ENCODE measurements at regions not wholly inside any gene's neighbourhood (a gene's known extent, or its start where the extent isn't known, plus 50 kb on each side); places are given as distances from the start of the nearest gene placed in this dataset.

GRCh38 chr3:102005551-102005950 lies 156.2 kb downstream of the NFKBIZ start:
- POLR2A ChIA-PET, result no interaction called here
- no peak for DNase-seq (ENCODE audit: low read depth, low spot score)
- H3K9ac ChIP-seq (ENCODE audit: low read length), result no peak overlapping the region
- no TSS peak for BruUV-seq (replicated peaks)
- TF ChIP-seq ATF3 (IDR thresholded peaks at IDR 0.05), result no peak
- TF ChIP-seq SP1 (IDR thresholded peaks at IDR 0.05; ENCODE audit: low read depth), result no peak
- TF ChIP-seq FOSL1 (IDR thresholded peaks at IDR 0.05; ENCODE audit: low read depth), result no peak
- TF ChIP-seq ZNF274 (IDR thresholded peaks at IDR 0.05; ENCODE audit: low read depth, low read length), result no peak
- no peak for TF ChIP-seq ELF1 (IDR thresholded peaks at IDR 0.05; ENCODE audit: borderline replicate concordance, low read depth)
- no peak for TF ChIP-seq POLR2A (IDR thresholded peaks at IDR 0.05; ENCODE audit: borderline replicate concordance, extremely low read depth, insufficient read depth, insufficient read length)
- TF ChIP-seq EZH2 (IDR thresholded peaks at IDR 0.05), result no peak
- TF ChIP-seq, protein P1, sequence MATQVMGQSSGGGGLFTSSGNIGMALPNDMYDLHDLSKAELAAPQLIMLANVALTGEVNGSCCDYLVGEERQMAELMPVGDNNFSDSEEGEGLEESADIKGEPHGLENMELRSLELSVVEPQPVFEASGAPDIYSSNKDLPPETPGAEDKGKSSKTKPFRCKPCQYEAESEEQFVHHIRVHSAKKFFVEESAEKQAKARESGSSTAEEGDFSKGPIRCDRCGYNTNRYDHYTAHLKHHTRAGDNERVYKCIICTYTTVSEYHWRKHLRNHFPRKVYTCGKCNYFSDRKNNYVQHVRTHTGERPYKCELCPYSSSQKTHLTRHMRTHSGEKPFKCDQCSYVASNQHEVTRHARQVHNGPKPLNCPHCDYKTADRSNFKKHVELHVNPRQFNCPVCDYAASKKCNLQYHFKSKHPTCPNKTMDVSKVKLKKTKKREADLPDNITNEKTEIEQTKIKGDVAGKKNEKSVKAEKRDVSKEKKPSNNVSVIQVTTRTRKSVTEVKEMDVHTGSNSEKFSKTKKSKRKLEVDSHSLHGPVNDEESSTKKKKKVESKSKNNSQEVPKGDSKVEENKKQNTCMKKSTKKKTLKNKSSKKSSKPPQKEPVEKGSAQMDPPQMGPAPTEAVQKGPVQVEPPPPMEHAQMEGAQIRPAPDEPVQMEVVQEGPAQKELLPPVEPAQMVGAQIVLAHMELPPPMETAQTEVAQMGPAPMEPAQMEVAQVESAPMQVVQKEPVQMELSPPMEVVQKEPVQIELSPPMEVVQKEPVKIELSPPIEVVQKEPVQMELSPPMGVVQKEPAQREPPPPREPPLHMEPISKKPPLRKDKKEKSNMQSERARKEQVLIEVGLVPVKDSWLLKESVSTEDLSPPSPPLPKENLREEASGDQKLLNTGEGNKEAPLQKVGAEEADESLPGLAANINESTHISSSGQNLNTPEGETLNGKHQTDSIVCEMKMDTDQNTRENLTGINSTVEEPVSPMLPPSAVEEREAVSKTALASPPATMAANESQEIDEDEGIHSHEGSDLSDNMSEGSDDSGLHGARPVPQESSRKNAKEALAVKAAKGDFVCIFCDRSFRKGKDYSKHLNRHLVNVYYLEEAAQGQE (IDR thresholded peaks at IDR 0.05; ENCODE audit: low read depth), result no peak
- TF ChIP-seq POLR2AphosphoS5 (IDR thresholded peaks at IDR 0.05; ENCODE audit: low read depth, low read length), result no peak
- TF ChIP-seq TCF7L2 (IDR thresholded peaks at IDR 0.05; ENCODE audit: borderline replicate concordance, extremely low read depth, insufficient read depth, insufficient read length), result no peak
- H3K9me3 ChIP-seq (ENCODE audit: control insufficient read depth in 1 of 2, insufficient read depth in 1 of 2, low read depth in 1 of 2, low read length in 2 of 2), result no peaks in the 10 kb centered on the region
- no peak for ATAC-seq
- H3K9me2 ChIP-seq (ENCODE audit: insufficient read depth), result no peaks in the 10 kb centered on the region
- H3K4me2 ChIP-seq (ENCODE audit: low read length), result no peak overlapping the region
- no peak overlapping the region for H3K27ac ChIP-seq (ENCODE audit: low read depth, low read length)
- H3K36me3 ChIP-seq (ENCODE audit: control insufficient read depth in 1 of 2, insufficient read depth in 2 of 2, low read length in 2 of 2), result no peaks in the 10 kb centered on the region
- no peak overlapping the region for H2AFZ ChIP-seq (ENCODE audit: low read depth, low read length, poor library complexity, severe bottlenecking)
- no peaks in the 10 kb centered on the region for H3K4me1 ChIP-seq (ENCODE audit: control insufficient read depth in 1 of 2, insufficient read depth in 2 of 2, low read length in 2 of 2)
- intact Hi-C loops (cut with micrococcal nuclease), result no loop called here
- H3K4me3 ChIP-seq (replicated peaks in 1 of 2; ENCODE audit: low read depth in 1 of 2, low read length in 2 of 2), result no peak overlapping the region
- H4K20me1 ChIP-seq (ENCODE audit: insufficient read depth), result no peaks in the 10 kb centered on the region
- CTCF ChIA-PET, result no interaction called here
- no peaks in the 10 kb centered on the region for H3K79me2 ChIP-seq (ENCODE audit: insufficient read depth, low read length)
- H3K27me3 ChIP-seq (ENCODE audit: insufficient read depth, low read length), result no peaks in the 10 kb centered on the region
- RAD21 ChIA-PET (ENCODE audit: low non-redundant PET in 1 of 2, low total read pairs in 2 of 2, uncharacterized antibody in 2 of 2, unreplicated experiment in 2 of 2), result no interaction called here

Measured in HCT116 (cell line).